ENCODE measurements at regions not wholly inside any gene's neighbourhood (a gene's known extent, or its start where the extent isn't known, plus 50 kb on each side); places are given as distances from the start of the nearest gene placed in this dataset.

DNA sequence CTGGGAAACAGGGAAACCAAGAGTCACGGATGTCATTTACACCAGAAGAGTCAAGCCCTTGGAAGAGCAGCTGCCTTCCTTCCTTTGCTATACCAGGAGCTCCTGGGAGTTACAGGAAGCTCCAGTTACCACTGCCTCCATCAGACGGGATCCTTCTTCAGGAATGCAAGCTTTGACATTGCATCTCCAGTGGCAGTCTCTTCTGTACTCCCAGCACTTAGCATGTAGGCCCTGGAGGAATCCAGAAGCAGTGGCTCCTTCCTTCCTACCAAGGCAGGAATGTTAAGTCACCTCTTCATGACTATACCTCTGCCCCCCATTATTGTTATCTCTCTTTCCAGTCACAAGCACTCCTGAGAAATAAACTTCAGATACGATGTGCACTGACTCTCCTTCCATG lies 836.0 kb downstream of the MAFB start:
- DNase-seq, result no peak

DNA sequence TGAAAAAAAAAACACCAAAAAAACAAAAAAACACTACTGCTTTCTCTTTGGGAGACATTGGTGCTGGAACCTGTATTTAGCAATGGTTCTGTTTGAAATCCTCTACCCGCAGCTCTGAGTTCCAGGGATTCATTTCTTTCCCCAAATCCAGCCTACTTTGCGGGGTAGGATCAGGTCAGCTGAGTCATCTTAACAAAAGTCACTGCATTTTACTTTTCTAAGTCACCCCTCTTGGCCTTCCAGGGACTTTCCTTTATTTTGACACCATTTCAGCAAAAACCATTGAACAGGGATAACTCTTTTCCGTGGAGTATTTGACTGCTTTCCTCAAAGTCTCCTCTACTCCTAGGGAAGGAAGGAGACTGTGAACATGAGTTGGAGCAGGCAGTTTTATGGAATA lies 837.6 kb downstream of the MAFB start:
- no peak for DNase-seq

DNA sequence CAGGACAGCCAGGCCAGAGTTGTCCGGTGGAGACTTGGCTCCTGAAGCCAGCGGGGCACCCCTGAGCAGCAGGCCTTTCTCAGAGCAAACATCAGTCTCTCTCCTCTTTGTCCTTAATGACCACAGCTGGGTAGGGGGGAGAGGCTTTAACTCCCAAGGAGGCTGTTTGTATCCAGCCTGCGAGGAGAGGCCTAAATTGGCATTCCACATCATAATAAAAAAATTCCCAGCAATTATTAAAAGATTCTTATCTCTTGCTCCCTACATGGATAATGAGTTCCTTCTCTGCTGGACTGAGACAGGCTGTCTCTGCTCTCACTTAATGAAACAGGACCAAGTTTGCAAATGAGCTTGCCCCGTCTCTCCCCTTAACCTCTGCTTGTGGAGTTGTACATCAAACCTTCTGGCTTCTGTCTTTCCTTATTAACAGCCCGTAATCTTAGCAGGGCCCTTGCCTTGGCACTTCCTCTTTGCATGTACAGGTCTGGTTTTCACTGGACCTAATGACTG lies 838.2 kb downstream of the MAFB start:
- no peak for DNase-seq

DNA sequence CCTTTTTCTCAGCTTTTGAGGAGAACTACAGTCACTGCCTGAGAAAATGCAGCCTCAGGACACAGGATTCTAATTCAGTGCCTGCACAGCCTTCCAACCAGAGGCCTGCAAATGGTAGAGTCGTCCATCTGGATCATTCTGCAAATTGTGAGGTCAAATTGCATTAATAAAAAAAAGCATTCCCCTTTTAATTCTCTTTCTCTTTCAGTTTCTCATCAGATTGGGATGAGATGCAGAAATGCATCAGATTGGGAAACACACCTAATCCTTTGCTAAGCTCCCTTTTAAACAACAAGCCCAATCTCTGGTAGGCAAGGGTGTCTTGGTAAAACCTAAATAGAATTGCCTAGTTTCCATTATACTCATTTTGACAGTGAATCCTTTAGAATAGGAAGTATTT lies 838.8 kb downstream of the MAFB start:
- no peak for DNase-seq

DNA sequence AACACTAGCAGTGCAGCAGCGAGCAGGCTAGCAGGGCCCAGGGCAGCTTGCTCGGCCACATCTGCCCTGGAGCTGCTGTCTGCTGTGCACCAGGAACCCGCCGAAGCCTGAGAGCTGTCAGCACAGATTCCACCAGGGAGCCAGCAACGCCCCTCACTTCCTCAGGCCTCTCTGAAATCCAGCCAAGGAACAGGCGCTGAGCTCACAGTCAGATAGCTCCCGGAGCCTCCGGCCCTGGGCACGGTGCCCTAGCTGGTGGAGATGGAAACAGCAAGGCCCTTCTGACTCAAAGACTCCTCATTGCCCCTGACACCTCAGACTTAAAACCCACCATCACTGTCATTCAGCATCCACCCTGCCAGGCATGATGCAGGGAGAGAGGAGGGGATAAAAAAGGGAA lies 839.4 kb downstream of the MAFB start:
- DNase-seq, result no peak

DNA sequence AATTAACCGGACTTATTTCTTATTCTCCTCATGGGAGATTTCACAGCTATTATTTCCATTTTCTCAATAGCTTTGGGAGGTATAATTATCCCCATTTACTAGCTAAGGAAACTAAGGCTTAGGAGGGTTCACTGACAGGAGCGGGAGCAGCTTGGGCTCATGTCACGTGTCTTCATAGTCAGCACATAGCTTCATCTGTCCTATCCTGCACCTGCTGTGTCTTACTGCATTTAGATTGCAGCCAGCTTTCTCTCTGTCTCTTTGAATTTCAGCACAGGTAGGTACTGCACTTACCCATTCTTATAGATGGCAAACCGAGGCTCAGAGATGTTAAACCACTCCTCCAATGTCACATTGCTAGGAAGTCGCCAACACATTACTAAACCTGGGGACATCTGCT lies 839.9 kb downstream of the MAFB start:
- DNase-seq, result no peak

DNA sequence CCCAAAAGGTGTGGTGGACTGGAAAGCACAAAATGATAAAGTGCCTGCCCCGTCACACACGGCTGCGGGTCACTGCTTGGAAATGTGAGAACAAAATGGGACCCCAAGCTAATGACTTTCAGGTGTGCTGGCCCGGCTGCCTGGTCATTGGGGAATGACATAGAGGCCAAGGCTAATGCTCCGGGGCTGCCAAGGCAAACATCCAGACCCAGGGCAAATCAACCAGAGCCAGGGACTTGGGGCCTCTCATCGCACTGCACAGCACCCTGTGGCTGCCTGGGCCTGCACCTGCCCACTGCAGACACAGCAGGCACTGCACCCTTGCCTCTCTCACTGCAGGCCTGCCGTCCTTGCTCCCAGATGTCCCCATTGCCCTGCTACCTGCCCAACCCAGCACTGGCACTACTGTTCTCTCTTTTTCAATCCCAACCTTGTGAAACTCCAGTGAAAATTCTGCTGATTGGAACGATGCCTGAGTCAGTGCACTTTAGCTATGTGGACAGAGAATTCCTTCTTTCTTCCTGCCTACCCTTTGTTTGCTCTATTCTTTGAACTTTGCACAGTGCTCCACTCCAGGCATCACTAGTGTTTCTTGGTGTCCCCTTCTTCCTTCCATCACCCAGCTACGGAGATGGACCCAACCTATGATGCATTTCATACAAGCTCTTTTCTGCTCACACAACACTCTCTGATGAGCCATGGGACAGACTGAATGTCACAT lies 849.5 kb downstream of the MAFB start:
- DNase-seq, result no peak

DNA sequence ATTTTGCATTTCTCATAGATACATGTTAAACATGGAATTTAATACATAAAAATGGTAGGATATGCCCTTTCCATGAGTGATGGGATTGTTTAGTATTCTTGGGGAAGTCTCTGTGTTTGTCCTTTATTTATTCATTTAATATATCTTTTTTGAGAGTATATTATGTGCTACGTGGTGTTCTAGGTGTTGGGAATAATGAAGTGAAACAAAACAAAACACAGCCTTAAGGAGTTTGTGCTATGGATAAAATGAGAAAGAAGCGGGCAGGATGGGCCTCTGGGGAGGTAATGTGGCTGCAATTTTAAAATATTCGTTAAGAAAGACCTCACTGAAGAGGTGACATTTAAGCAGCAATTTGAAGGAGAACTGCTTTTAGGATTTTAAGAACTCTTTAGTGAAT lies 851.5 kb downstream of the MAFB start:
- DNase-seq, result no peak

DNA sequence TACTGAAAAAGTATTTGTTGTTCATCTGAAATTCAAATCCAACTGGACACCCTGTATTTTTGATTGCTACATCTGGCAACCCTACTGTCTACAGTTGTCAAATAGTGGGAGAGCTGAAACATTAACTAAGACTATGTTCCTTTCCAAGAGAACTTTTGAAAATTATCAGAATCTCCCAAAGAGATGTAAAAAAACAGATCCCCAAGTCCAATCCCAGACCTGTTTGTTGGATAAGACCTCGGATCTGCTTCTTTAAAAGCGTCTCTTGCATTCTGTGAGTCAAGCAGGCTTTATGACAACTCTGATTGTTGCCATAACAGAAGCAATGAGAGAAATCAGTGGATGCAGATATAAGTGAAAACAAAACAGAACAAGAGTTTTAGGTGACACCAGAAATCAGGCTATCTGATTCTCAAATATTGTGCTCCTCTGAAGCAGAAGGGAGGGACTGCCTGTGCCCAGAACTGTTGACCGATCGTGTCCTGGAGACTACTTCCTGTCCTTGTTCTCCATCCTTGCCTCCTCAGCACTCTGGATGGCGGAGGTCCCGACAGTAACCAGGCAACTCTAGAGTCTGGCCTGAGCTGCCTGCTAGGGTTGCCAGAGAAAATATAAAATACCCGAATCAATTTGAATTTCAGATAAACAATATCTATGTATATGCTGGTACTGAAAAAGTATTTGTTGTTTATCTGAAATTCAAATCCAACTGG lies 853.8 kb downstream of the MAFB start:
- no peak for DNase-seq

DNA sequence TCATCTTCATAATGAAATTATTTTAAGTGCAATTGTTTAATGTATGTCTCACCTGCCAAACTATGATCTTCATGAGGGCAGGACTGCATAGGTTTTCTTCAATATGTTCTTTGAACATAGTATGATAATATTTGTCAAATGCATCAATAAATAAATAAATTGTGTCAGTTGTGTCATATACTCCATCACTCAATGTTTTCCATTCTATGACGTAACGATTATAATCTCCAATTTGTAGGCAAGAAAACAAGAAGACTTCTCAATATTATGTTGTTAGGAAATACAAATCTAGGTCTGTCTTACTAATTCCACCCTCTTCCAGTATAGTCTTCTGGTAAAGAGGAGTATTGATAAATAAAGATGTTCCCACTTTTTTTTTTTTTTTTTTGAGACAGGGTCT lies 858.1 kb downstream of the MAFB start:
- DNase-seq, result no peak

DNA sequence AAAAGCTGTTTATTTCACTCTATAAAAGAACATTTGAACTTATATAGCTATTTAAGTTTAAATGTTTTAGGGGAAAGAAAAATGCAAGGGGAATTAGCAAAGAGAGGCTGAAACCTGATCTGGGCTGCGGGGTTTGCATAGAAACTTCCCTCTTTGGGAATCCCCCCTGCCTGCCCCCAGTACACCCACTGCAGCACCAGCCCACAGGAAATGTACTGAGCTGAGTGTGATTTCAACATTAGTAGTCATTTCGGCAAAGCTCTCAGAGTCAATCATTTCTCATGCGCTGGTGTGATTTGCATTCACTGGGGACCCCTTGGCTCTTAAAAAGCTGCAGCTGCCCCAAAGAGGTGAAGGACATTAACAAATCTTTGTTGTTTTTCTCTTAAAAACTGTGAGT lies 859.4 kb downstream of the MAFB start:
- DNase-seq, result no peak

DNA sequence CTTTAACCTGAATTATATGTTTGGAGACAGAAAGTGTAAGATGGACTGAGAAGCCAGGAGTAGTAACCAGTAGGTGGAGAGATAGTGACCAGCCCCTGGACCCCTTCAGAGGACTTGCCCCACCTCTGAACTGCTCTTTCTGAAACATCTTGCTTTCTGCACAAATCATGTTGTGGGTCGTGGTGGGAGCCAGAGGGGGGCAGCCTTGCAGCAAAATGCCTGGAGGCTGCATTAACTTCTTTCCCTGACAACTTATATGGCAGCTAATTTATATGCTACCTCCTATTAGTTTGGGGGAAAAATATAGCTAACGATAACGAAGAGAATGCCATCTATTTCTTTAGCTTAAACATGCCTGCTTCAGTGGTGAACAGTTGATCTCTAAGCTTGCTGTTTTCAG lies 859.8 kb downstream of the MAFB start:
- DNase-seq, result no peak

DNA sequence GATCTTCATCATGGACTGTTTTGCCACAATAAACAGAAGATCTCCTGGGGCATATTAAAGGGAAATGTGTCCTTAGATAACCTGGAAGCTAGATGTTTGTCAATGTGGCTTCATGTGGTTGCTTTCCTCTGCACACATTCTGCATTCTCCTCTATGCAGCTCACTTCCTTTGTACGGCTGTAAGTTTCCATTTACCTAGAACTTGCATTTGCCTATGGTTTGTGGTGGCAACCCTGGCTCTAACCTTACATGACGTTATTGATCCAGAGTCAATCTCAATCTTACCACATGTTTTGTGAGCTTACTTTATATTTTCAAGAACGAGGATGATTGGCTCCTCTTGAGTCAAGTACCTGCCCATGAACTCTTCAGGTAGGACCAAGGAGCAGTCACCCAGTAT lies 863.1 kb downstream of the MAFB start:
- no peak for DNase-seq

DNA sequence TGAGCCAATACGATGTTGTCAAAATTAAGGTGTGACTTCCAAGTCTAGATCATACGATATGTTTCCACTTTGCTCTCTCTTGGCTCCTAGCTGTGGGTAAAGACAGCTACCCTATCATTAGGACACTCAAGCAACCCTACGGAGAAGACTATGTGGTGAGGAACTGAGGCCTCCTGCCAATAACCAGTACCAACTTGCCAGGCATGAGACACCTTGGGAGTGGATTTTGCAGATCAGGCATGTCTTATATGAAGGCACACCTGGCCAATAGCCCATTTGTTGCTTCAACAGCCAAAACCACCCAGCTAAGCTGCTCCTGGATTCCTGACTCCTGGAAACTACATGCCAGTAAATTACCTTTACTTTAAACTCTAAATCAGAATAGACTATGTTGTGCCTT lies 863.4 kb downstream of the DHX35 start:
- no peak for DNase-seq

DNA sequence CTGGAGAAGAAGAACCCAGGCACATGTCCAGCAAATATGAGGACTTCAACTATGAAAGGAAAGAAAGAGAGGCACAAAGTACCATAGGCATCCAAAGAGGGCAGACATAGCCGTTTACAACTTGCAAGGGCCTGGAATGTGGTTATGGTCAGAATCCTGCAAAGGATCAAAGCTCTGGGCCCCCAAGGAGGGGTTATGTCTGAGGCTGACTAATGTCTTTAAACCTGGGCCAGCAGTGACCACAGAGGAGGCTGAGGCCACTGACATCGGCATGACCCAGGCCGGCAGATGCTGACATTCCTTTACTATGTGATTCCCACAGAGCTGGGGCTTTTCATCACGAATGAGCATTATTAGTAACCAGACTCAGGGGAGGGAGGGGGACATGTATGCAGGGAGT lies 861.1 kb downstream of the DHX35 start:
- DNase-seq, result no peak

DNA sequence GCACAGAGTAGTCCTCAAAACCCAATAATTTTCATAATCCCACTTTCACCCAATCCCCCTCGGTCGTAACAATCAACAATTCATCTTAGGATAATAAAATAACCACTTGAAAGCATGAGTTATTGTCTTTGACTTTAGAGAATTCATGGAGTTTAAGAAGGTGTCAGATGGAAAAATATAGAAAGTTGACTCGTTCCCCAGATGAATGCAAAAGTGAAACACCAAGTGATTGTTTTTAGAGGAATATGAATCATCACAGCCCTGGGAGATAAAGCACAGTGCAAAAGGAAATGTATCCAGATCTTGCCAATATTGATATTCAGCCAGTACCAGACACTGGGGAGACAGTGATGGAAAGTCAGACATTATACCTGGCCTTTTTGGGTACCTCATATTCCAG lies 860.5 kb downstream of the DHX35 start:
- no peak for DNase-seq

DNA sequence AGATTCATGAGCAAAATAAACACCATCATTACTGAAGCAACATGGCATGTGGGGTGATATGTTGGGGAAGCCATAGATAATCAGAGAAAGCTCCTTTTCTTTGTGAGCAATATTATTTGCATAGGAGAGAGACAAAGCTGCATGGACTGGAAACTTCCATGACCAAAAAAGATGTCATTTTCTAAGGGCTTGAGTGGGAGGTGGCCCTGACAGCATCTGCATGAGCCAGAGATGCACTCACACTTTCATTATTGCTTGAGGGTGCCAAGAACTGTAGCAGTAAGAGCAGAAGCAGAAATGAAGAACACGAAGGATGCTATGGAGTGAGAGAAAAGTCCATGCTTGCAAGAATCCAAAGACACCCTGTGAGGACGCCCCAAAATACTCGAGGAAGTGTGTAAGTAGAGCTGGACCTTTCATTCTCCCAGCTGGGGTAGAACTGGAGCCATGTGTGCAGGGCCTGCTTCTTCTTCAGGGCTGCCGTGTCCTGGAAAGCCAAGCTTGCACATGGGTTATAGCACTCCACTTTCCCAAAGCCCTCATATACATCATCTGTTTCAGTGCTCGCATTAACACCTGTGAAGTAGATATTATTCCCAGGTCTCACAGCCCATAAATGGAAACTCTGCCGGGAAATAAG lies 851.2 kb downstream of the DHX35 start:
- DNase-seq, result no peak

DNA sequence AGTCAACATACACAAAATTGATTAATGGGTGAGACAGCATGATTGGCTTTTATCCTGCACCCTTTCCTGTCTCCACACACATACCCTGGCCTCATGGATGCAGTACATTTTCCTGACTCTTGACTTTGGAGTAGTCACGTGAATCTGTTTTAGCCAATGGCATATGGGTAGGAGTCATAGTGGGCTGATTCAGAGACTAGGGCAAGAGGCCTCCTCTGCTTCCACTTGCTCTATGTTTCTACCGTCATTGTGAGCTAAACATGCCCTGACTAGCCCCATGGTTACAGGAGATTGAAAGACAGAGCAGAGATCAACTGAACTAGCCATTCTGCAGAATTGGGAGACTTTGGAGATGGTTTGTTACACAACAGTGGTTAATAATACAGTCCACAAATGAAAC lies 850.0 kb downstream of the DHX35 start:
- no peak for DNase-seq

DNA sequence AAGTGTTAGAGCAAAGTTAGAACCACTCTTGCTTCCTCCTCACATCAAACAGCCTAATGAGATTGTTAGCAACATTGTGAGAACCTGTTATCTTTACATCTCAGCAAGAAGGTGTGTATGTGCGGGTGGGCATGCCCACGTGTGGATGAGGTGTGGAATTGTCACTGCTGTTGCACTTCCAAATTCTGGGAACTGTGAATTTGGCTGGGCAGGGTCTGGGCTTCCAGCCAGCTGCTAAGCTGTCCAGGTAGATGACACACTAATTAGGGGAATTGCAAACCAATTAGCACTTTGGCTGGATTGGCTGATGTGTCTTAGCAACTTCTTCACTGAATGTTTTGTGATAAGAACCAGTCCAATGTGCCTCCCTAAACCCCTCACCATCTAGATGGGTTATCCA lies 848.2 kb downstream of the DHX35 start:
- DNase-seq, result no peak

DNA sequence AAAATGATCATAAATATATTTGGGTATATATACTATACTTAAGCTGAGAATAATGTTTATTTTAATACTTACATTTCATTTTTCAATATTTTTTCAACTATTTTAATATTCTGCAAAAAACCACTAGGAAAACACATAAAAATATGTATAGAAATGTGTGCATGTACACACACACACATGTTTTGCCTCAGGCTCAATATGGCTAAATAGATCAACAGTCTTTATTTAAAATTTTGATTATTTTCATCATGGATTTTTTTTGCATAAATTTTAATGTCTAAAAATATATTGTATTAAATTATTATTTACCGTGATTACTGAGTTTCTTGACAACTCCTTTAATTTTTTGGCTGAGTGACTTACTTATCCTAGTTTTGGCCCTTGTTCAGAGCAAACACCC lies 846.5 kb downstream of the DHX35 start:
- DNase-seq, result no peak

DNA sequence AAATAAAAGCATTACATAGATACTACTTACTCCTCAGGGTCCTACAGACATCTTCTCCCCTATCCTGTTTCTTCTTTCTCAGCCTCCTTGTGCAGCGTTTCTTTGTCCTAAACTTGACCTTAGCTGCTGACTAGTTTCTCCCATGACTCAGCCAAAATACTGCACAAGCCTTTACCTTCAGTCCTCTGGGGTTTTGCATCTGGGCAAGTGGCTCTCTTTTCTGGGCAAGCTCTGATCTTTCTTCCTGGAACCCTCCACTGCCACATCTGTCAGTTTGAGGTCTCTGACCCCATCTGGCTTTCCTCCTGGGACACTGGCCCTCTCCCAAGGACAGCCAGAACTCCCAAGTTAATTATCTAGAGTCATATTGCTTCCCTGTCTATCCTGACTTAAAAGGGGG lies 838.4 kb downstream of the DHX35 start:
- no peak for DNase-seq

DNA sequence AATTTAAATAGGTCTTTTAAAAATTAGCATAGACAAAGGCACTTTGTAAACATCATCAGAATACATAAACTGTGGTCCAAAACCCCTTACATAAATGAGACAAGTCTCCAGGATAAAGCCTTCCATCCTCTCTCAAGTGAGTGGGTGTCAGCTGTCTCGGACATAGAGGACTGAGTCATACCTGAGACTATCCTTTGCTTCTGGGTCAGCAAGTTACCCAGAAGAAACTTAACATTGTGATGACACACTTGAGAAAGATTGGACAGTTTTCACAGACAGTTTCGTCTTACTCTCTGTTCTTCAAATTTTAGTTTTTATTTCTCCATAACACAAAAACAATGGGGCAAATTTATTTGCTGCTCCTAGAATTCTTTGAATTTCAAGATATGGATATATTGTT lies 838.0 kb downstream of the DHX35 start:
- DNase-seq, result no peak

DNA sequence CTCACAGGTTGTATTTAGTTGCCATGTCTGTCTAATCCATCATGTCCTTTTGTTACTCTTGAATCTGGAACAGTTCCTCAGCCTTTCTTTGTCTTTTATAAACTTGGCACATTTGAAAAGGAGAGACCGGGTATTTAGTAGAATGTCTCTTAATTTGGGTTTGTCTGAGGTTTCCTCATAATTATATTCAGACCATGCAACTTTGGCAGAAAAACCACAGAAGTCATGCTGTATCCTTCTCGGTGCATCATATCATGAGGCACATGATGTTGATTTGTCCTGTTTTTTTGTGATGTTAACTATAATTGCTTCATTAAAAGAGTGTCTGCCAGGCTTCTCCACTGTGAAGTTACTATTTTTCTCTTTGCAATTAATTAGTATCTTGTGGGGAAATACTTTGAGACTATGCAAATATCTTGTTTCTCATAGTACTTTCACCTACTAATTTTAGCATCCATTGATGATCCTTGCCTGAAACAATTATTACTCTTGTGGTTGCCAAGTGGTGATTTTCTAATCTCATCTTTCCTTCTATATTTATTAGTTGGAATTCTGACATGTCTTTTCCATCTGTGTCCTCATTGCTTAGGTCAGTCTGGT lies 837.3 kb downstream of the DHX35 start:
- DNase-seq, result no peak

All from NCI-H1417 treated with DMSO at 0.1 percent for 48 hours (cell line).